SK-N-SH (cell line): ENCODE measurements at regions not wholly inside any gene's neighbourhood (a gene's known extent, or its start where the extent isn't known, plus 50 kb on each side); places are given as distances from the start of the nearest gene placed in this dataset.

ENCODE experiments used
- CTCF ChIA-PET: fragments of 300-600, 350-600 bp; formaldehyde crosslinking; extraction: SDS; loops from one replicate; lab custom pipeline; 2021; lab: Yijun Ruan, JAX
- POLR2A ChIA-PET: fragments of 350-600 bp; sonication (Branson Sonifier 250); formaldehyde crosslinking; extraction: SDS; loops from one replicate; lab custom pipeline; 2020; ENCODE audit warnings: antibody characterized with exemption, inconsistent platforms; lab: Yijun Ruan, JAX
- DNase-seq: peaks from one replicate; pipeline ENCODE4 v3.0.0; 2012
- H2AFZ ChIP-seq: fragments of 200-600 bp; sonication (generic); 2 replicates; pipeline ENCODE4 v1.8.1; 2016; ENCODE audit warnings: antibody characterized with exemption, mild to moderate bottlenecking, low read depth
- H3F3A ChIP-seq: fragments of 200-600 bp; sonication (generic); replicated peaks from 2 replicates; pipeline ENCODE3; 2016; ENCODE audit warnings: antibody characterized with exemption, mild to moderate bottlenecking; ENCODE audit not compliant: insufficient read depth
- H3K27ac ChIP-seq, 2 experiments: fragments of 200-500 bp in 1 of 2; fragments of 200-600 bp in 1 of 2; sonication (Bioruptor generic) in 1 of 2; sonication (generic), shearing (Covaris generic) in 1 of 2; 2 replicates each; pipeline versions ENCODE4 v1.5.1 to v1.6.1; 2014 to 2016; ENCODE audit warnings: low read depth in 2 of 2, inconsistent platforms in 1 of 2, low read length in 1 of 2, mild to moderate bottlenecking in 1 of 2, mixed read lengths in 1 of 2
- H3K27me3 ChIP-seq: fragments of 200-600 bp; sonication (generic), shearing (Covaris generic); 2 replicates; pipeline ENCODE4 v1.6.1; 2016; ENCODE audit warnings: mixed run types; ENCODE audit not compliant: insufficient read depth
- H3K36me3 ChIP-seq, 2 experiments: fragments of 200-500 bp in 1 of 2; fragments of 200-600 bp in 1 of 2; sonication (Bioruptor generic) in 1 of 2; sonication (generic) in 1 of 2; replicated peaks in 1 of 2; 2 replicates each; pipeline versions ENCODE3 to v1.5.1; 2014 to 2016; ENCODE audit warnings: low read length in 1 of 2, mild to moderate bottlenecking in 1 of 2; ENCODE audit not compliant: insufficient read depth in 2 of 2, control insufficient read depth in 1 of 2
- H3K4me1 ChIP-seq, 2 experiments: fragments of 200-500 bp in 1 of 2; fragments of 200-600 bp in 1 of 2; sonication (Bioruptor generic) in 1 of 2; sonication (generic), shearing (Covaris generic) in 1 of 2; 2 replicates each; pipeline versions ENCODE4 v1.5.1 to v1.6.1; 2014 to 2016; ENCODE audit warnings: low read depth in 1 of 2, low read length in 1 of 2, mixed run types in 1 of 2; ENCODE audit not compliant: insufficient read depth in 2 of 2, control insufficient read depth in 1 of 2
- H3K4me2 ChIP-seq: fragments of 200-600 bp; sonication (generic), shearing (Covaris generic); 2 replicates; pipeline ENCODE4 v1.6.1; 2017; ENCODE audit warnings: mixed run types
- H3K4me3 ChIP-seq, 2 experiments: fragments of 200-500 bp in 1 of 2; fragments of 200-600 bp in 1 of 2; sonication (Bioruptor generic) in 1 of 2; sonication (generic), shearing (Covaris generic) in 1 of 2; 2 replicates each; pipeline versions ENCODE4 v1.5.1 to v1.8.1; 2014 to 2016; ENCODE audit warnings: low read depth in 2 of 2, inconsistent platforms in 1 of 2, low read length in 1 of 2, mild to moderate bottlenecking in 1 of 2, mixed read lengths in 1 of 2, moderate library complexity in 1 of 2
- H3K79me2 ChIP-seq: fragments of 200-600 bp; sonication (generic); 2 replicates; pipeline ENCODE4 v1.8.1; 2017; ENCODE audit warnings: mild to moderate bottlenecking; ENCODE audit not compliant: insufficient read depth
- H3K9ac ChIP-seq: fragments of 200-600 bp; sonication (generic); 2 replicates; pipeline ENCODE4 v1.6.1; 2017; ENCODE audit warnings: mixed run types
- H3K9me2 ChIP-seq: fragments of 200-600 bp; sonication (generic); 2 replicates; pipeline ENCODE4 v1.6.1; 2017; ENCODE audit warnings: mixed run types
- H3K9me3 ChIP-seq: fragments of 200-600 bp; sonication (generic); 2 replicates; pipeline ENCODE4 v1.6.1; 2017; ENCODE audit warnings: mixed run types, mild to moderate bottlenecking, moderate library complexity
- H4K20me1 ChIP-seq: fragments of 200-600 bp; sonication (generic); 2 replicates; pipeline ENCODE4 v1.6.1; 2017; ENCODE audit warnings: mild to moderate bottlenecking, mixed run types; ENCODE audit not compliant: insufficient read depth
- CHD2 ChIP-seq: fragments of 150-350 bp; IDR thresholded peaks from 2 replicates; pipeline ENCODE4 v1.6.1; 2018; ENCODE audit warnings: low read length; ENCODE audit not compliant: partially characterized antibody
- EZH2phosphoT487 ChIP-seq: fragments of 200-600 bp; sonication (generic); IDR thresholded peaks from 2 replicates; pipeline ENCODE4 v1.6.1; 2017; ENCODE audit warnings: low read depth, mixed run types, mild to moderate bottlenecking, antibody characterized with exemption, moderate library complexity, borderline replicate concordance
- FOSL2 ChIP-seq: IDR thresholded peaks from 2 replicates; pipeline ENCODE4 v1.4.0; 2012; ENCODE audit warnings: low read depth, mild to moderate bottlenecking, moderate library complexity, borderline replicate concordance
- FOXM1 ChIP-seq: IDR thresholded peaks from 2 replicates; pipeline ENCODE4 v1.4.0; 2012; ENCODE audit warnings: low read depth, mild to moderate bottlenecking
- IRF3 ChIP-seq: fragments of 150-350 bp; IDR thresholded peaks from 2 replicates; pipeline ENCODE4 v1.6.1; 2016; ENCODE audit warnings: mild to moderate bottlenecking, low read depth, low read length
- JUND ChIP-seq: IDR thresholded peaks from 2 replicates; pipeline ENCODE4 v1.4.0; 2012
- MAX ChIP-seq: IDR thresholded peaks from 2 replicates; pipeline ENCODE4 v1.4.0; 2012; ENCODE audit warnings: low read depth
- MEF2A ChIP-seq: IDR thresholded peaks from 2 replicates; pipeline ENCODE4 v1.4.0; 2012; ENCODE audit warnings: low read depth, borderline replicate concordance
- MXI1 ChIP-seq: IDR thresholded peaks from 2 replicates; pipeline ENCODE4 v1.6.1; 2012; ENCODE audit warnings: mild to moderate bottlenecking, low read depth, low read length, improper control_type of control experiment
- NFIC ChIP-seq: IDR thresholded peaks from 2 replicates; pipeline ENCODE4 v1.4.0; 2012; ENCODE audit warnings: borderline replicate concordance
- NRF1 ChIP-seq: IDR thresholded peaks from 2 replicates; pipeline ENCODE4 v1.6.1; 2012; ENCODE audit warnings: low read depth, mild to moderate bottlenecking, low read length
- POLR2AphosphoS5 ChIP-seq: IDR thresholded peaks from 2 replicates; pipeline ENCODE4 v1.6.1; 2012; ENCODE audit warnings: low read depth, low read length
- RCOR1 ChIP-seq: fragments of 150-350 bp; IDR thresholded peaks from 2 replicates; pipeline ENCODE4 v1.6.1; 2017; ENCODE audit warnings: antibody characterized with exemption, low read length
- RFX5 ChIP-seq: IDR thresholded peaks from 2 replicates; pipeline ENCODE4 v1.6.1; 2012; ENCODE audit warnings: mild to moderate bottlenecking, improper control_type of control experiment, low read length
- SMC3 ChIP-seq: IDR thresholded peaks from 2 replicates; pipeline ENCODE4 v1.6.1; 2012; ENCODE audit warnings: low read depth, low read length, improper control_type of control experiment
- TAF1 ChIP-seq: IDR thresholded peaks from 2 replicates; pipeline ENCODE4 v1.6.1; 2012; ENCODE audit warnings: low read depth, mild to moderate bottlenecking, low read length, moderate library complexity, borderline replicate concordance
- WGBS: methylation state at CpG from one replicate; pipeline ENCODE4 v1.1.6; 2017; ENCODE audit warnings: low lambda C conversion rate; 5-methylcytosine and 5-hydroxymethylcytosine counted together
- TF ChIP-seq, protein P1 (sequence below): fragments of 150-350 bp; IDR thresholded peaks from 2 replicates; pipeline ENCODE4 v1.6.1; 2017; ENCODE audit warnings: antibody characterized with exemption, low read length, low read depth, borderline replicate concordance
- TF ChIP-seq, protein P2 (sequence below): IDR thresholded peaks from 2 replicates; pipeline ENCODE4; 2012
- TF ChIP-seq, protein P3 (sequence below): IDR thresholded peaks from 2 replicates; pipeline ENCODE4 v1.4.0; 2012; ENCODE audit warnings: low read depth, borderline replicate concordance

- H3K27ac ChIP-seq, result no peak overlapping the region; a peak in 1 of 4 replicates
- H3K4me1 ChIP-seq, result peaks cover 0 to 2% of the 10 kb centered on the region in 2 experiments; a peak in 1 of 4 replicates
- no peaks in the 10 kb centered on the region for H3K79me2 ChIP-seq
- CTCF ChIA-PET, result interaction anchor here (0.8 to 2.3 kb wide), 29 partner anchors 10 to 871 kb away, joined by 3 to 11 read pairs (median 4); no protein-coding TSS in a partner anchor
- TF ChIP-seq NRF1 (no peak), IRF3 (no peak), JUND (no peak)
- H3K4me3 ChIP-seq, result no peak overlapping the region; a peak in 1 of 4 replicates
- no peak for DNase-seq
- no peak overlapping the region for H2AFZ ChIP-seq
- H3K27me3 ChIP-seq, result no peaks in the 10 kb centered on the region
- POLR2A ChIA-PET, result no interaction called here
- H3F3A ChIP-seq, result no peaks in the 10 kb centered on the region
- H3K9ac ChIP-seq, result no peak overlapping the region
- no peaks in the 10 kb centered on the region for H4K20me1 ChIP-seq
- H3K9me2 ChIP-seq, result no peaks in the 10 kb centered on the region
- H3K36me3 ChIP-seq, result no peaks in the 10 kb centered on the region
- no peaks in the 10 kb centered on the region for H3K9me3 ChIP-seq
- WGBS, result 21% methylated on average over 5 of the region's 5 CpGs
- H3K4me2 ChIP-seq, result no peak overlapping the region
These were observed 191.1 kb downstream of the MAT2B start for GRCh38 chr5:163696579-163696887.

DNA sequence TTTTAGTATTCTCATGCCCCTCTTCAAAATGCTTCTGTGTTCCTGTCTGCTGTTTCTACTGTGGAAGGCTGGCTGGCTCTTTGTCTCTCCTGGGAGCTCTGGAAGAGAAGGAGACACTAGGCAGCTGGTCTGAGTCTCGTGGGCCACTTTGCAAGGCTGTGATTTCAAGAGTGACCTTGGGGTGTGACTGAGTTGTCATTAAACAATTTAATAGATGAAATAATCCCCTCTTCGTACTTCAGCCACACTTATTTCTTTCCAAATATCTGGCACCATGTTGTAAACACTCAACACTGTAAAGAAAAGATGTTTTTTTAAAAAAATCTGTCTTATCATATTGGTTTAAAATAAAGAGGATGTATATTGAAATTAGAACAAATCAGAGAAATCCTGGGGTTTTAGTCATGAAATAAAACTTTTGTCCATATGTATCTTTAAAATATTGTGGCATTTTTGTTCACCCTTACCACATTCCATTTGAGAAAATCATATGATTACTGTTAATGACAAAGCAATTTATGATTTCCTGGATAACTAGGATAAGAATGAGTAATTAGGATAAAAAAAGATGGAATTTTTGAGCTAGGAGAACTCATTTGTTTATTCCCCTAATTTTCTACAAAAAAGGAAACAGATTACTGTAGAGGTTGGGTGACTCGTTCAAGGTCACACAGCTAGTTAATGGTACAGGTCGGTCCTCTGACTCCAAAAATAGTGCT, 200.8 kb downstream of the MAT2B start:
- Histone ChIP-seq H3K27me3 (no peaks in the 10 kb centered on the region), H3F3A (peaks cover 6% of the 10 kb centered on the region), H2AFZ (peak overlapping the region; percentile 76), H3K36me3 (no peaks in the 10 kb centered on the region), H3K4me1 (no peaks in the 10 kb centered on the region; a peak in 1 of 4 replicates), H3K9me2 (no peaks in the 10 kb centered on the region), H3K27ac (peak overlapping the region in 1 of 2 experiments; percentile 66; a peak in 3 of 4 replicates), H3K79me2 (no peaks in the 10 kb centered on the region), H3K9ac (no peak overlapping the region; the same call in 1 of the 2 replicates), H3K4me2 (peak overlapping the region; percentile 12; the same call in 1 of the 2 replicates), H3K4me3 (peak overlapping the region in 1 of 2 experiments; percentile 10; a peak in 1 of 4 replicates), H3K9me3 (no peaks in the 10 kb centered on the region), H4K20me1 (no peaks in the 10 kb centered on the region)
- DNase-seq, result no peak
- 17% methylated on average over 4 of the region's 4 CpGs for WGBS
- CTCF ChIA-PET, result no interaction called here
- POLR2A ChIA-PET, result no interaction called here
- TF ChIP-seq NRF1 (no peak), EZH2phosphoT487 (no peak), MXI1 (no peak), FOXM1 (no peak), MAX (no peak), FOSL2 (peak; percentile 59; the same call in 1 of the 2 replicates), TAF1 (no peak), RFX5 (no peak), SMC3 (no peak), POLR2AphosphoS5 (no peak), RCOR1 (no peak), IRF3 (no peak), JUND (peak; percentile 54), CHD2 (no peak), NFIC (no peak), MEF2A (0 out of 2 replicates have a peak, but pooled peaks have one; percentile 33)
- TF ChIP-seq, protein P1, sequence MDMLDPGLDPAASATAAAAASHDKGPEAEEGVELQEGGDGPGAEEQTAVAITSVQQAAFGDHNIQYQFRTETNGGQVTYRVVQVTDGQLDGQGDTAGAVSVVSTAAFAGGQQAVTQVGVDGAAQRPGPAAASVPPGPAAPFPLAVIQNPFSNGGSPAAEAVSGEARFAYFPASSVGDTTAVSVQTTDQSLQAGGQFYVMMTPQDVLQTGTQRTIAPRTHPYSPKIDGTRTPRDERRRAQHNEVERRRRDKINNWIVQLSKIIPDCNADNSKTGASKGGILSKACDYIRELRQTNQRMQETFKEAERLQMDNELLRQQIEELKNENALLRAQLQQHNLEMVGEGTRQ, result no peak
- TF ChIP-seq, protein P2, sequence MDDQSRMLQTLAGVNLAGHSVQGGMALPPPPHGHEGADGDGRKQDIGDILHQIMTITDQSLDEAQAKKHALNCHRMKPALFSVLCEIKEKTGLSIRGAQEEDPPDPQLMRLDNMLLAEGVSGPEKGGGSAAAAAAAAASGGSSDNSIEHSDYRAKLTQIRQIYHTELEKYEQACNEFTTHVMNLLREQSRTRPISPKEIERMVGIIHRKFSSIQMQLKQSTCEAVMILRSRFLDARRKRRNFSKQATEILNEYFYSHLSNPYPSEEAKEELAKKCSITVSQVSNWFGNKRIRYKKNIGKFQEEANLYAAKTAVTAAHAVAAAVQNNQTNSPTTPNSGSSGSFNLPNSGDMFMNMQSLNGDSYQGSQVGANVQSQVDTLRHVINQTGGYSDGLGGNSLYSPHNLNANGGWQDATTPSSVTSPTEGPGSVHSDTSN, result no peak
- TF ChIP-seq, protein P3, sequence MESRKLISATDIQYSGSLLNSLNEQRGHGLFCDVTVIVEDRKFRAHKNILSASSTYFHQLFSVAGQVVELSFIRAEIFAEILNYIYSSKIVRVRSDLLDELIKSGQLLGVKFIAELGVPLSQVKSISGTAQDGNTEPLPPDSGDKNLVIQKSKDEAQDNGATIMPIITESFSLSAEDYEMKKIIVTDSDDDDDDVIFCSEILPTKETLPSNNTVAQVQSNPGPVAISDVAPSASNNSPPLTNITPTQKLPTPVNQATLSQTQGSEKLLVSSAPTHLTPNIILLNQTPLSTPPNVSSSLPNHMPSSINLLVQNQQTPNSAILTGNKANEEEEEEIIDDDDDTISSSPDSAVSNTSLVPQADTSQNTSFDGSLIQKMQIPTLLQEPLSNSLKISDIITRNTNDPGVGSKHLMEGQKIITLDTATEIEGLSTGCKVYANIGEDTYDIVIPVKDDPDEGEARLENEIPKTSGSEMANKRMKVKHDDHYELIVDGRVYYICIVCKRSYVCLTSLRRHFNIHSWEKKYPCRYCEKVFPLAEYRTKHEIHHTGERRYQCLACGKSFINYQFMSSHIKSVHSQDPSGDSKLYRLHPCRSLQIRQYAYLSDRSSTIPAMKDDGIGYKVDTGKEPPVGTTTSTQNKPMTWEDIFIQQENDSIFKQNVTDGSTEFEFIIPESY, result no peak
